ENCODE measurements at regions not wholly inside any gene's neighbourhood (a gene's known extent, or its start where the extent isn't known, plus 50 kb on each side); places are given as distances from the start of the nearest gene placed in this dataset.
A peak's percentile ranks its signal among the peaks of the same experiment; 100 is the strongest.

DNA sequence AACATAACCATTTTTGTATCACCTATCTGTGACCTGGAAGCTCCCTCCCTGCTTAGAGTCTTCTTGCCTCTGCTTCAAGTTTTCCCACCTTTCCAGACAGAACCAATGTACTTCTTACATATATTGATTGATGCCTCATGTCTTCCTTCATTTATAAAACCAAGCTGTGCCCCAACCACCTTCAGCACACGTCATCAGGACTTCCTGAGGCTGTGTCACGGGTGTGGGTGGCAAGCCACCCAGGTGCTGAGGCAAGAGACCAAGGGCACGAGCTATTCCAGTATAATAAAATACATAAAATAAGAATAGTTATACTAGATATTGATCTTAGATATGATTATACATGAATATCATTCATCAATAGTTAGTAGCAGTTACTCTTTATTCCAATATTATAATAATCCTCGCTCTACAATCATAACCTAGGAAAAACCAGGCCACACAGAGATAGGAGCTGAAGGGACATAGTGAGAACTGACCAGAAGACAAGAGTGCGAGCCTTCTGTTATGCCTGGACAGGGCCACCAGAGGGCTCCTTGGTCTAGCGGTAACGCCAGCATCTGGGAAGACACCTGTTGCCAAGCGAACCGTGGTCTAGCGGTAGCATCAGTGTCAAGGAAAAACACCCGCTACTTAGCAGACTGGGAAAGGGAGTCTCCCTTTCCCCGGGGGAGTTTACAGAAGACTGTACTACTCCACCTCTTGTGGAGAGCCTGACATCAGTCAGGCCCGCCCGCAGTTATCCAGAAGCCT lies 180.2 kb upstream of the ERCC4 start:
- TF ChIP-seq, protein P1, sequence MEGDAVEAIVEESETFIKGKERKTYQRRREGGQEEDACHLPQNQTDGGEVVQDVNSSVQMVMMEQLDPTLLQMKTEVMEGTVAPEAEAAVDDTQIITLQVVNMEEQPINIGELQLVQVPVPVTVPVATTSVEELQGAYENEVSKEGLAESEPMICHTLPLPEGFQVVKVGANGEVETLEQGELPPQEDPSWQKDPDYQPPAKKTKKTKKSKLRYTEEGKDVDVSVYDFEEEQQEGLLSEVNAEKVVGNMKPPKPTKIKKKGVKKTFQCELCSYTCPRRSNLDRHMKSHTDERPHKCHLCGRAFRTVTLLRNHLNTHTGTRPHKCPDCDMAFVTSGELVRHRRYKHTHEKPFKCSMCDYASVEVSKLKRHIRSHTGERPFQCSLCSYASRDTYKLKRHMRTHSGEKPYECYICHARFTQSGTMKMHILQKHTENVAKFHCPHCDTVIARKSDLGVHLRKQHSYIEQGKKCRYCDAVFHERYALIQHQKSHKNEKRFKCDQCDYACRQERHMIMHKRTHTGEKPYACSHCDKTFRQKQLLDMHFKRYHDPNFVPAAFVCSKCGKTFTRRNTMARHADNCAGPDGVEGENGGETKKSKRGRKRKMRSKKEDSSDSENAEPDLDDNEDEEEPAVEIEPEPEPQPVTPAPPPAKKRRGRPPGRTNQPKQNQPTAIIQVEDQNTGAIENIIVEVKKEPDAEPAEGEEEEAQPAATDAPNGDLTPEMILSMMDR (IDR thresholded peaks at IDR 0.05), result peak; percentile 42

DNA sequence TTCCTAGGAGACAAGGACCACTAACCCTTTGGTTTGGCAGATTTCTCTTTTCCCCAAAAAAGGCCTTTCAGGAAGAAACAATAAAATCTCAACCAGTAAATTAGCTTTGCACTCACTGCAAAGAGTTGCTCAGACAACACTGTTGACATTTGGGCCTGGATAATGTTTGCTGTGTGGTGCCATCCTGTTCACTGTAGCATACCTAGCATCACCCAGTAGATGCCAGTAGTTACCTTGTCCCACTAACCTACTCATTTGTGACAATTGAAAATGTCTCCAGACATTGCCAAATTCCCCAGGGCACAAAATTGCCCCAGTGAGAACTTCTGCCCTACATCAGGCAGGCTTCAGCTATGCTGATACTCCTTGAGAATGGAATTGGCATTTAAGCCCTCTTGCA lies 177.0 kb upstream of the ERCC4 start:
- TF ChIP-seq, protein P1 (IDR thresholded peaks at IDR 0.05), result no peak

DNA sequence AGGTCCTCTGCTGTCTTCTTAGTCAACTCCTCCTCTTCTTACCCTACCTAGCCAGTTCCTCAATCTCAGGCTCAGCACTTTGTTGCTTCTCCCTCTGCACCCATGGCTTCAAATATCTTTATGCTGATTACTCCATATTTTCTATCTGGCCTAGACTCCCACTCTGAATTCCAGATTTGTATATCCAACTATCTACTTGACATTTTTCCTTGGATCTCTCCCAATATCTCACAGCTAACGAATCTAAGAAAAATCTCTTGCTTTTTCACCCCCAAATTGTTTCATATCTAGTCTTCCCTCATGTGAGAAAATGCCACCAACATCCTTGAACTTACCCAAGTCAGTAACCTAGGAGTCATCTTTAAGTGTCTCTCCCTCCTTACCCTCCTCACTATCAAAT lies 176.4 kb upstream of the ERCC4 start:
- TF ChIP-seq, protein P1 (IDR thresholded peaks at IDR 0.05), result no peak

DNA sequence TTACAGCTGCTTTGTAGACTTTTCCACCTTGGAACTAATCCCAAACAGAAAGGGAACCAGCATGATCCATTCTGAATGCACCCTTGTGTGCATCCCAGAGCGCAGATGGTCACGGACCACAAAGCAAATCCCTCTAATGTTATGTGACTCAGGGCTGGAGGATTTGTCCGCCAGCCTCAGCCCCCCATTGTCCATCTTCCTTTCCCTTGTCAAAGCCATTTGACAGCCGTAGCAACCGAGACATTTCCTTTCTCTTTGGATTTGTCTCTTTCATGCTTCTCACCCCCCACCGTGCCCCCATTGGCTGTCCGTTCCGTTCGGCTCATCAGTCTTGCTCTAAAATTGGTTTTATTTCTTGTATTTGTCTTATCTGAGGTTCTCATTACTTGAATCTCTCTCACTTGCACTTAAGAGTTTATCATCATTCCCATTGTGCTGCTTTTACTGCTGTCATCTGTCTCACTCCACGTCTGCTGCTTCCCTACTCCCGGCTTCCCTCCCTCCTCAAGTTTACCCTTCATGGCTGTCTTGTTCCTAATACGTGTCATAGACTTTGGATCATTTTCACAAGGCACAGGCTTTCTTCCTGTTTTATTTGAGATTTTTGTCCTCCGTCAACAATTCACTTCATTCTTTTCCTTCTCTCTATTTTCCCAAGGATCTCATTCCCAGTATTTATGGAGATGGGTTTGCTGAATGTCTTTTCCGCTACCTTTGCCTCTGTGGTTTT lies 163.4 kb upstream of the ERCC4 start:
- TF ChIP-seq, protein P1 (IDR thresholded peaks at IDR 0.05), result no peak

DNA sequence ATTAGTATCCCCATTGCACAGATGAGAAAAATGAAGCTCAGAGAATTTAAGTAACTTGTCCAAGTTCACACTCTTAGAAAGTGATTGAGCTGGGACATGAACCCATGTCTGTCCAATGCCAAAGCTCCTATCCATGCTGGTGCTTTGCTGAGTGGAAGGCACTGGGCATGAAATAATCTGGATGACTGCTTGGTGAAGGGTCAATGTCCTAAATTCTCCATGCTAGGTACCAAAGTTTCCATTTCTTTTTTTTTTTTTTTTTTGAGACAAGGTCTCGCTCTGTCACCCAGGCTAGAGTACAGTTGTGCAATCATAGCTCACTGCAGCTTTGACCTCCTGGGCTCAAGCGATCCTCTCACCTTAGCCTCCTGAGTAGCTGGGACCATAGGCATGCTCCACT lies 153.6 kb upstream of the ERCC4 start:
- TF ChIP-seq, protein P1 (IDR thresholded peaks at IDR 0.05), result no peak

DNA sequence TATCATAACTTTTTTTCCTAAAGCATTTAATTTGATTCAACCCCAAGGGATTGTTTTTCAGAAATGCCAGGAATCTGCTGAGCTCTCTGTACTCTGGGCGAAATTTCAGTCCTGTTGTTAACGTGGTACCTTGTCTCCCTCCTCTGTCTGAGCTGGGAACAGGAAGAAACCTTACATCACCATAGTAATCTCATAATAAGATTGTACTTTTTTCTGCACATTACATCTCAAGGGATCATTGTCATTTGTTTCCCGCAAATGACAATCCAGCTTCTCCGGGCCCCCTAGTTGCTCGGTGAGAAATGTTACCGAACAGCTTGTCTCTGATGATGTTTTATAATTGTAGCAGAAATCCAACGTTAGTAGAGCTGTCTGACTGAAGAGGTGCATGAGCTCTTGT lies 152.7 kb upstream of the ERCC4 start:
- TF ChIP-seq, protein P1 (IDR thresholded peaks at IDR 0.05), result no peak

DNA sequence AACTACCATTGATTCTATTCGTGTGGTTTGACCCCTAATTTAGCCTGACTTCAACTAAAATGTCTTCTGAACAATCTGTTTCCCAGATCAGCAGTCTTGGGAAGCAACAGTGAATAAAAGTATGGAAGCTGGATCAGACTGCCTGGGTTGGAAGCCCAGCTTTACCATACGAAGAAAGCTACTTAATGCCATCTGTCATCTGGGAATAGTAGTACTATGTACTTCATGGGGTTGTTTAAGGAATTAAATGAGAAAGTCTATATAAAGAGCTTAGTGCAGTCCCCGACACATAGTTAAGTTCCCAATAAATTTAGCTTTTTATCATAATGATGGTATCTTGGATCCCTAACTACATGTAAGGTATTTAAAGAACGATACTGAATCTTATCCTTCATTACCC lies 151.5 kb upstream of the ERCC4 start:
- TF ChIP-seq, protein P1 (IDR thresholded peaks at IDR 0.05), result no peak

All from LNCAP (cell line).